ENCODE measurements at regions not wholly inside any gene's neighbourhood (a gene's known extent, or its start where the extent isn't known, plus 50 kb on each side); places are given as distances from the start of the nearest gene placed in this dataset.
"Not testable (repeated sequence)": the region's sequence is repeated elsewhere in the genome, so short reads cannot be mapped to it uniquely, and the experiment has no call there.

DNA sequence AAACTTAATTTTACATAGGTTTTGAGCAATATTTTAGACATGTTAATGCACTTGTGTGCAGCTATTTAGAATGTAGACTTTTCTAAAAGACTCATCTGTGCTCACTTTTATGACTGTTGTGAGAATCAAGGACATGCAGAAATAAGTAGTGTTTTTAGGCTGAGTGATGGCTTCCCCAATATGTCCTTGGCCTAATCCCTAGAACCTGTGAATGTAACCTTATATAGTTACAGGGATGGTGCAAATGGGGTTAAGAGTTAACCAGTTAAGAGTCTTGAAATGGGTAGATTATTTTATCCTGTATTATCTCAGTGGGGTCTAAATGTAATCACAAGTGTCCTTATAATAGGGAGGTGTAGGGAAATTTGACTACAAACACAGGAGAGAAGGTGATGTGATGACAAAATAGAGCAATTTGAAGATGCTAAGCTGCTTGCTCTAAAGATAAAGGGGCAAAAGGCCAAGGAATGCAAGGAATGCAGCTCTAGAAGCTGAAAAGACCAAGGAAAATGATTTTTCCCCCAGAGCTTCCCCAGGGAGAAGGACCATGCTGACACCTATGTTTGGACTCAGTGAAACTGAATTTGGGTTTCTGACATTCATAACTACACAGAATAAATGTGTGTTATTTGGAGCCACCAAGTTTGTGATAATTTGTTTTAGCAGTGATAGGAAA, 298.0 kb upstream of the PAPPA start:
- Histone ChIP-seq H3K4me1 (ENCODE audit: insufficient read depth) (no peaks in the 10 kb centered on the region), H3K9me2 (replicated peaks; ENCODE audit: insufficient read depth) (no peaks in the 10 kb centered on the region), H3K27ac (no peak overlapping the region), H3K9me3 (ENCODE audit: low read depth) (no peaks in the 10 kb centered on the region), H3K79me2 (no peaks in the 10 kb centered on the region), H3K27me3 (no peaks in the 10 kb centered on the region), H2AFZ (no peak overlapping the region), H4K20me1 (ENCODE audit: insufficient read depth, poor library complexity, severe bottlenecking) (no peaks in the 10 kb centered on the region), H3K4me3 (no peak overlapping the region), H3K36me3 (replicated peaks; ENCODE audit: insufficient read depth, low read depth) (no peaks in the 10 kb centered on the region), H3K4me2 (no peak overlapping the region)
- DNase-seq (ENCODE audit: low spot score): no peak
- TF ChIP-seq, protein P1, sequence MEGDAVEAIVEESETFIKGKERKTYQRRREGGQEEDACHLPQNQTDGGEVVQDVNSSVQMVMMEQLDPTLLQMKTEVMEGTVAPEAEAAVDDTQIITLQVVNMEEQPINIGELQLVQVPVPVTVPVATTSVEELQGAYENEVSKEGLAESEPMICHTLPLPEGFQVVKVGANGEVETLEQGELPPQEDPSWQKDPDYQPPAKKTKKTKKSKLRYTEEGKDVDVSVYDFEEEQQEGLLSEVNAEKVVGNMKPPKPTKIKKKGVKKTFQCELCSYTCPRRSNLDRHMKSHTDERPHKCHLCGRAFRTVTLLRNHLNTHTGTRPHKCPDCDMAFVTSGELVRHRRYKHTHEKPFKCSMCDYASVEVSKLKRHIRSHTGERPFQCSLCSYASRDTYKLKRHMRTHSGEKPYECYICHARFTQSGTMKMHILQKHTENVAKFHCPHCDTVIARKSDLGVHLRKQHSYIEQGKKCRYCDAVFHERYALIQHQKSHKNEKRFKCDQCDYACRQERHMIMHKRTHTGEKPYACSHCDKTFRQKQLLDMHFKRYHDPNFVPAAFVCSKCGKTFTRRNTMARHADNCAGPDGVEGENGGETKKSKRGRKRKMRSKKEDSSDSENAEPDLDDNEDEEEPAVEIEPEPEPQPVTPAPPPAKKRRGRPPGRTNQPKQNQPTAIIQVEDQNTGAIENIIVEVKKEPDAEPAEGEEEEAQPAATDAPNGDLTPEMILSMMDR (IDR thresholded peaks at IDR 0.05; ENCODE audit: poor library complexity): no peak
- TF ChIP-seq EZH2 (IDR thresholded peaks at IDR 0.05; ENCODE audit: borderline replicate concordance) (no peak), EZH2phosphoT487 (IDR thresholded peaks at IDR 0.05; ENCODE audit: low read depth, severe bottlenecking, unreplicated experiment) (no peak)

DNA sequence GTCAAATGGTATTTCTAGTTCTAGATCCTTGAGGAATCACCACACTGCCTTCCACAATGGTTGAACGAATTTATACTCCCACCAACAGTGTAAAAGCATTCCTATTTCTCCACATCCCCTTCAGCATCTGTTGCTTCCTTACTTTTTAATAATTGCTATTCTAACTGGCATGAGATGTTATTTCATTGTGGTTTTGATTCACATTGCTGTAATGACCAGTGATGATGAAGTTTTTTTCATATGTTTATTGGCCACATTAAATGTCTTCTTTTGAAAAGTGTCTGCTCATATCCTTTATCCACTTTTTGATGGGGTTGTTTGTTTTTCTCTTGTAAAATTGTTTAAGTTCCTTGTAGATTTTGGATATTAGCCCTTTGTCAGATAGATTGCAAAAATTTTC, 295.2 kb upstream of the PAPPA start:
- not testable (repeated sequence) for H2AFZ ChIP-seq; DNase-seq (ENCODE audit: low spot score); H3K4me2 ChIP-seq; H3K4me3 ChIP-seq; H4K20me1 ChIP-seq (ENCODE audit: insufficient read depth, poor library complexity, severe bottlenecking); H3K79me2 ChIP-seq; H3K9me3 ChIP-seq (ENCODE audit: low read depth); H3K9me2 ChIP-seq (replicated peaks; ENCODE audit: insufficient read depth); H3K27ac ChIP-seq; H3K36me3 ChIP-seq (replicated peaks; ENCODE audit: insufficient read depth, low read depth); H3K27me3 ChIP-seq; H3K4me1 ChIP-seq (ENCODE audit: insufficient read depth)
- 65% methylated on average over 1 of the region's 1 CpG for WGBS (ENCODE audit: low lambda C conversion rate, missing lambda C conversion rate)

DNA sequence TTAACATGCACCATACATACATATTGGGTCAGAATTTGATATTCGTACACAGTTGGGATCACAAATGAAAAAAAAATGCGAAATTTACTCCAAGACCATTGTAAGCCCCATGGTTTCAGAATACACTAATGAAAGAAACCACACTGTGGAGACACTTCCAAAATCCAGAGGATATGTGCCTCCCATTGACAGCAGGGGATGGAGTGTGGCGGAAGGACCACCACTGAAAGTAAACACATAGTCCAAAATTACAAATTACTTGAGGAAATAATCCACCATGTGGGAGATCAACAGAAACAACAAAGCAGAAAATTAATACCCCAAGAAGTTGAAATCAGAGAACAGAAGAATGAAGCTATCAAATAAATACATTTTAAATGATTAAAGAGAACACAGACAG, 291.6 kb upstream of the PAPPA start:
- DNase-seq (ENCODE audit: low spot score): no peak
- no peaks in the 10 kb centered on the region for H3K27me3 ChIP-seq
- H3K9me2 ChIP-seq (replicated peaks; ENCODE audit: insufficient read depth): no peaks in the 10 kb centered on the region
- H3K4me1 ChIP-seq (ENCODE audit: insufficient read depth): no peaks in the 10 kb centered on the region
- H4K20me1 ChIP-seq (ENCODE audit: insufficient read depth, poor library complexity, severe bottlenecking): no peaks in the 10 kb centered on the region
- H2AFZ ChIP-seq: no peak overlapping the region
- no peak overlapping the region for H3K4me3 ChIP-seq
- no peaks in the 10 kb centered on the region for H3K79me2 ChIP-seq
- no peak overlapping the region for H3K27ac ChIP-seq
- 87% methylated on average over 3 of the region's 3 CpGs for WGBS (ENCODE audit: low lambda C conversion rate, missing lambda C conversion rate)
- no peak overlapping the region for H3K4me2 ChIP-seq
- H3K36me3 ChIP-seq (replicated peaks; ENCODE audit: insufficient read depth, low read depth): no peaks in the 10 kb centered on the region
- no peaks in the 10 kb centered on the region for H3K9me3 ChIP-seq (ENCODE audit: low read depth)
- TF ChIP-seq EZH2phosphoT487 (IDR thresholded peaks at IDR 0.05; ENCODE audit: low read depth, severe bottlenecking, unreplicated experiment): no peak

DNA sequence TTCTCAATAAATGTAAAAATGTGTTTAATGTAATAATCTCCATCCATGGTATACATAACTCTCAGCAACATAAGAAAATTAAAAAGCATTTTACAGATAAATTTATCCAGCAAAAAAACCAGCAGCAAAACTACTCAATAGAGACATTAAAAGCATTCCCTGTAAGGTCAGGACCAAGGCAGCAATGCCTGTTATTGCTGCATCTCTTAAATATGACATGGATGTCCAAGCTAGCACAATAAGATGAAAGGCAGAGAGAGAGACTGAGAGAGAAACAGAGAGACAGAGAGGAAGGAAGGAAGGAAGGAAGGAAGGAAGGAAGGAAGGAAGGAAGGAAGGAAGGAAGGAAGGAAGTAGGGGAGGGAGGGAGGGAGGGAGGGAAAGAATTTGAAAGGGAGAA, 289.0 kb upstream of the PAPPA start:
- Histone ChIP-seq H3K4me1 (ENCODE audit: insufficient read depth) (no peaks in the 10 kb centered on the region), H3K36me3 (replicated peaks; ENCODE audit: insufficient read depth, low read depth) (no peaks in the 10 kb centered on the region), H4K20me1 (ENCODE audit: insufficient read depth, poor library complexity, severe bottlenecking) (no peaks in the 10 kb centered on the region), H3K27ac (no peak overlapping the region), H3K27me3 (no peaks in the 10 kb centered on the region), H3K79me2 (no peaks in the 10 kb centered on the region), H3K4me2 (no peak overlapping the region), H3K9me3 (ENCODE audit: low read depth) (no peaks in the 10 kb centered on the region), H3K4me3 (no peak overlapping the region), H2AFZ (no peak overlapping the region), H3K9me2 (replicated peaks; ENCODE audit: insufficient read depth) (no peaks in the 10 kb centered on the region)
- TF ChIP-seq, protein P1 (IDR thresholded peaks at IDR 0.05; ENCODE audit: poor library complexity): no peak
- TF ChIP-seq EZH2 (IDR thresholded peaks at IDR 0.05; ENCODE audit: borderline replicate concordance): no peak
- TF ChIP-seq EZH2phosphoT487 (IDR thresholded peaks at IDR 0.05; ENCODE audit: low read depth, severe bottlenecking, unreplicated experiment): no peak
- no peak for DNase-seq (ENCODE audit: low spot score)
